Neutrophil (primary cell): ENCODE measurements at regions not wholly inside any gene's neighbourhood (a gene's known extent, or its start where the extent isn't known, plus 50 kb on each side); places are given as distances from the start of the nearest gene placed in this dataset.

Experiments
- H3K27ac ChIP-seq: fragments of 200-600 bp; sonication (generic); 2 replicates; pipeline ENCODE4 v1.5.1; 2016; ENCODE audit warnings: mild to moderate bottlenecking, moderate library complexity
- H3K27me3 ChIP-seq: fragments of 200-600 bp; sonication (generic); 2 replicates; pipeline ENCODE4 v1.6.0; 2016; ENCODE audit warnings: mild to moderate bottlenecking
- H3K36me3 ChIP-seq: fragments of 200-600 bp; sonication (generic); 2 replicates; pipeline ENCODE4 v1.5.1; 2017
- H3K4me1 ChIP-seq, 2 experiments: fragments of 200-600 bp in 1 of 2; sonication (generic) in 1 of 2; 1 replicate in 1 of 2; 2 replicates in 1 of 2; pipeline versions ENCODE4 v1.5.1 to v1.6.1; 2013 to 2016; ENCODE audit warnings: low read depth in 1 of 2, low read length in 1 of 2, mild to moderate bottlenecking in 1 of 2, moderate library complexity in 1 of 2; ENCODE audit not compliant: control insufficient read depth in 1 of 2, insufficient read depth in 1 of 2
- H3K4me3 ChIP-seq, 2 experiments: fragments of 200-600 bp in 1 of 2; sonication (generic) in 1 of 2; 1 replicate in 1 of 2; 2 replicates in 1 of 2; pipeline ENCODE4 v1.5.1; 2013 to 2016; ENCODE audit warnings: low read depth in 1 of 2, low read length in 1 of 2, mild to moderate bottlenecking in 1 of 2, moderate library complexity in 1 of 2
- H3K9me3 ChIP-seq: fragments of 200-600 bp; sonication (generic); 2 replicates; pipeline ENCODE4 v1.5.1; 2016
- TF ChIP-seq, protein P1 (sequence below): fragments of 200-600 bp; sonication (generic); IDR thresholded peaks from 2 replicates; pipeline ENCODE4 v1.5.1; 2016; ENCODE audit warnings: antibody characterized with exemption

DNA sequence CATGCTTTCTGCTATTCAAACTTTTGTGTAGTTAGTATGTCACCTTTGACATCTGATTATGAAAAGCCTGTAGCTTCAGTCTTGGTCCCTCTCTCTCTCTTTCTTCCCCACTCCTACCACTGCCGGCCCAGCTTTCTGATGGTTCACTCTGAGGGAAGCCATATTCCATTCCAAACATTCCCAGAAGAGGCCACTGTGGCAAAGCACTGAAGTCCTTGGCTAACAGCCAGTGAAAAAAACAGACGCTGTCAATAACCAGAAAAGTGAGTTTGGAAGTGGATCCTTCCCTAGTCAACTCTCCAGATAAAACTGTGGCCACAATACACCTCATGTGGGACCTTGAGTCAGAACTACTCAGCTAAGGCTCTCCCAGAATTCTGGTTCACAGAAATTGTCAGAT is 950.7 kb upstream of the PHF14 start:
- Histone ChIP-seq H3K4me1 (no peaks in the 10 kb centered on the region), H3K27ac (no peak overlapping the region), H3K9me3 (no peaks in the 10 kb centered on the region), H3K36me3 (no peaks in the 10 kb centered on the region), H3K4me3 (no peak overlapping the region), H3K27me3 (no peaks in the 10 kb centered on the region)
- TF ChIP-seq, protein P1, sequence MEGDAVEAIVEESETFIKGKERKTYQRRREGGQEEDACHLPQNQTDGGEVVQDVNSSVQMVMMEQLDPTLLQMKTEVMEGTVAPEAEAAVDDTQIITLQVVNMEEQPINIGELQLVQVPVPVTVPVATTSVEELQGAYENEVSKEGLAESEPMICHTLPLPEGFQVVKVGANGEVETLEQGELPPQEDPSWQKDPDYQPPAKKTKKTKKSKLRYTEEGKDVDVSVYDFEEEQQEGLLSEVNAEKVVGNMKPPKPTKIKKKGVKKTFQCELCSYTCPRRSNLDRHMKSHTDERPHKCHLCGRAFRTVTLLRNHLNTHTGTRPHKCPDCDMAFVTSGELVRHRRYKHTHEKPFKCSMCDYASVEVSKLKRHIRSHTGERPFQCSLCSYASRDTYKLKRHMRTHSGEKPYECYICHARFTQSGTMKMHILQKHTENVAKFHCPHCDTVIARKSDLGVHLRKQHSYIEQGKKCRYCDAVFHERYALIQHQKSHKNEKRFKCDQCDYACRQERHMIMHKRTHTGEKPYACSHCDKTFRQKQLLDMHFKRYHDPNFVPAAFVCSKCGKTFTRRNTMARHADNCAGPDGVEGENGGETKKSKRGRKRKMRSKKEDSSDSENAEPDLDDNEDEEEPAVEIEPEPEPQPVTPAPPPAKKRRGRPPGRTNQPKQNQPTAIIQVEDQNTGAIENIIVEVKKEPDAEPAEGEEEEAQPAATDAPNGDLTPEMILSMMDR = no peak

DNA sequence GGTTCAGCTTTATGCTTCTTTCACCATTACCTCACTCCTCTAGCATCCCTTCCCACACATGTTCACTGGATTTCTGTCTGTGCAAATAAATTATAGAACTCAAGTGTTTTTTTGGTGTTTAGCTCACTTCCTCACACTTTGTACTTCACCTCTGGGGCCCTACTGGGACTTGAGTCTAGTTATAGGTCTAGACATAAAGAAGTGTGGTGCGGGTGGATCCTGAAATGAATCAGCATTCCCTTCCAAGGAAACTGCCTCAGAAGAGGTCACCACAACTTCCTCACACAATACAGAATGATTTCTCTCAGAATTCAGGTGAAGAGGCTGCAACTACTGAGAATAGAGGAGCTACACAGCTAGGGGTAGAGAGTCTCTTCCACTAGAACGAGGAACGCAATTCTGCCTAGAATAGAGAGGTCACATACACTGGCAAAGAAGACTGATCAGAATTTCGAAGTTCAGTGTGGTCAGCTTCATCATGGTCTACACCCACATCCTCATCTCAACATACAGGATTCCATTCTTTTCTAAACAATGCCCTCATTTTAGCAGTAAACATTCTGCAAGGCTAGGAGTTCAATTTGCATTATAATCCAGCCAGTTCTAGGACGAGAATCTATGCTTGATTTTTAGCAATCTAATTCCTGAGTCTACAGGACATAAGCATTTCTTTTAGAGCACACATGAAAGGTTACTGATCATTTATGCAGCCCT is 938.7 kb upstream of the PHF14 start:
- H3K27me3 ChIP-seq = no peaks in the 10 kb centered on the region
- H3K9me3 ChIP-seq = no peaks in the 10 kb centered on the region
- no peaks in the 10 kb centered on the region for H3K36me3 ChIP-seq
- no peak overlapping the region for H3K4me3 ChIP-seq
- no peak overlapping the region for H3K27ac ChIP-seq
- H3K4me1 ChIP-seq = no peaks in the 10 kb centered on the region
- TF ChIP-seq, protein P1 = no peak

DNA sequence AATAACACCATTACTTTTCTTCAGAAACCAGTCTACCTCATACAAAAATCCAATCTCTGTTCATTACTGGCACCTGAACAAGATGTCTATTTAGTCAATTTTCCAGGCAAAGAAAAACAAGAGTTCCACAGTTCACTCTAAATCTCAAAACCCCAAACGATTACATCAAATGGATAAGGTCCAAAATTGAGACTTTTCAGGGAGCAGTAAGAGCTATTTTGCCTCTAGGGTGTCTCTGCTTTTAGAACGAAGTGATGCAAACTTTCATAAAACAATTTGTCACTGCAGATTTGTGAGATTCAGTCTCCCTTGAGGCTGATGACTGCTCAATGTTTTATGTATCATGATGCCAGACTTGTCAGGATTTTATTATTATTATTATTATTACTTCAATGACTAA is 937.0 kb upstream of the PHF14 start:
- TF ChIP-seq, protein P1 = no peak
- H3K4me1 ChIP-seq = no peaks in the 10 kb centered on the region
- no peaks in the 10 kb centered on the region for H3K9me3 ChIP-seq
- no peak overlapping the region for H3K4me3 ChIP-seq
- no peaks in the 10 kb centered on the region for H3K27me3 ChIP-seq
- H3K27ac ChIP-seq = no peak overlapping the region
- H3K36me3 ChIP-seq = no peaks in the 10 kb centered on the region

DNA sequence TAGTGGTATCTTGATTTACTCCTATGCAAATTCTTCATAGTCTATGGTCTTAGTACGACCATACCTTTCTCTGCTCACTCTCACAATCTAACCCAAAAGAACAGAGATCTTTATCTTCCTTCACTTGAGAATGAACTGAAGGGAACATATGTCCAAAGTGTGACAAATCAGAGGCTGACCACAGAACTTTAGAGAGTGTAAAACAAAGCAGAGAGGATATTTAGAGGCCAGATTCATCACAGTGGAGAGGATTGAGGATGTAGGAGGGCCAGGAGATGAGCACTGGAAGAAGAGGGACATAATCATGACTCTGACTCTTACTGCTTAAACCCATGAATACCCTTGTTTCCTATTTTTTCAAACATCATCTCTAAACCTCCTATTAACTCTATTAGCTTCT is 935.3 kb upstream of the PHF14 start:
- no peaks in the 10 kb centered on the region for H3K27me3 ChIP-seq
- no peaks in the 10 kb centered on the region for H3K4me1 ChIP-seq
- H3K9me3 ChIP-seq = no peaks in the 10 kb centered on the region
- no peak overlapping the region for H3K4me3 ChIP-seq
- TF ChIP-seq, protein P1 = no peak
- no peak overlapping the region for H3K27ac ChIP-seq
- H3K36me3 ChIP-seq = no peaks in the 10 kb centered on the region

DNA sequence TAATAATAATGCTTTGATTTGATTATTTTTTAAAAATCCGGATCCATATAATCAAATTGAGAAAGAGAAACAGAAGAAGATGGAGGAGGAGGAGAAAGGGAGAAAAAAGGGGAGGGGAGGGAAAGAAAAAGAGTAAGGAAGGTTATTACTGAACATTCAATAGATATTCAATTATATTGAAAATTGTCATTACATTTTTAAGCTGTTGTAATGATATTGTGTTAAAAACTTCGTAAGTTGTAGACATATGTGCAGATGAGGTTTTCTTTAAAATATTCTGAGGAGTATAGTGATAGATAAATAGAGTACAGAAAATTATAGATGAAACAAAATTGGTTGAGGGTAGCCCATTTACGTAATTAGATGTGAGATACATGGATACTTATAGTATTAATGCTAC is 933.0 kb upstream of the PHF14 start:
- H3K27me3 ChIP-seq = no peaks in the 10 kb centered on the region
- no peak overlapping the region for H3K27ac ChIP-seq
- no peaks in the 10 kb centered on the region for H3K4me1 ChIP-seq
- H3K36me3 ChIP-seq = no peaks in the 10 kb centered on the region
- H3K9me3 ChIP-seq = no peaks in the 10 kb centered on the region
- TF ChIP-seq, protein P1 = no peak
- H3K4me3 ChIP-seq = no peak overlapping the region

DNA sequence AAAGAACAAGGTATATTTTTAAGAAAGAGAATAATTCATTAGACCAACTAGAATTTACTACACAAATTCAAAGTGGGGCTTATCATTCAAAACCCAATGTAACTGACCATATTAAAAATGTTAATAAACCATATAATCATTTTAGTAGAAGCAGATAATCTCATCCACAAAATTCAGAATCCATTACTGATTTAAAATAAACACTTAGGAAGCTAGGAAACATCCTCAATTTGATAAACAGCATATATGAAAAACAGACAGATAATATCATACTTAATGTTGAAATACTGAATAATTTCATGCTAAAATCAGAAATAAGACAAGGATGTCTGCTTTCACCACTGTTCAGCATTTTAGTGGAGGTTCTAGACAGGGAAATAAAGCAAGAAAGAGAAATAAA is 902.8 kb upstream of the PHF14 start:
- no peaks in the 10 kb centered on the region for H3K36me3 ChIP-seq
- TF ChIP-seq, protein P1 = no peak
- H3K27ac ChIP-seq = no peak overlapping the region
- H3K9me3 ChIP-seq = no peaks in the 10 kb centered on the region
- H3K4me3 ChIP-seq = no peak overlapping the region
- H3K4me1 ChIP-seq = no peaks in the 10 kb centered on the region
- H3K27me3 ChIP-seq = no peaks in the 10 kb centered on the region
